Left kidney (tissue), 1 donor: ENCODE measurements at regions not wholly inside any gene's neighbourhood (a gene's known extent, or its start where the extent isn't known, plus 50 kb on each side); places are given as distances from the start of the nearest gene placed in this dataset.
"Not testable (repeated sequence)": the region's sequence is repeated elsewhere in the genome, so short reads cannot be mapped to it uniquely, and the experiment has no call there.

Source experiments
- DNase-seq: peaks from one replicate; pipeline ENCODE4 v3.0.0-alpha.2; 2013

DNA sequence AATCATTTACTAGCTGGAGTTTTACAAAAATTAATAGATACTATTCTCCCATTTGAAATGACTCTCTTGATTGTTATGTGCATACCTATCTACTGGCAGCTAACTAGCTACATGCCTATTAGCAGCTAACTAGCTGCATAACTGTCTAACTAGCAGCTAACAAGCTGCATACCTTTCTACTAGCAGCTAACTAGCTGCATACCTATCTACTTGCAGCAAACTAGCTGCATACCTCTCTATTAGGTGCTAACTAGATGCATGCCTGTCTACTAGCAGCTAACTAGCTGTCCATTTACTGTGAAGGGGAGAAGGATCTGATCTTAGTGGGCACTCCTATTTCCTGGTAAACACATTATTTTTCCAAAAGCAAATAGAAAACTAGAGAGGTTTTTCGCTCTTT, 439.4 kb upstream of the PFKP start:
- no peak for DNase-seq

DNA sequence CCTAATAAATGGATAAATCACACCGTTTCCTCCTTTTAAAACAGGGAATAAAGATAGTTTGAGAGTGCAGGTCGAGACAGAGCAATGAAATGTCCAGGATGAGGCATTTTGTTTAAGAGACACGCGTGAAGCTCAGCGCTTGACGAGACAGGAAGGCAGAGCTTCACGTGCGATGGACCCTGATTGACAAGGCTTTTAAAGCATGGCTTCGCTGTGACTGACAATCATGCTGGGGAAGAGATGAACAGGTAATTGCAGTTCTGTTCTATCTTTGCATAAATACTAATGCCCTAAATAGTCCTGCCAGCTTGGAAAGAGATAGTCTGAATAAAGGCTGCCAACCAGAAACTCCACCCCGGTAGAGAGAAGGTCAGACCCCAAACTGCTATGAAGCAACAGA, 442.3 kb upstream of the PFKP start:
- DNase-seq: no peak

DNA sequence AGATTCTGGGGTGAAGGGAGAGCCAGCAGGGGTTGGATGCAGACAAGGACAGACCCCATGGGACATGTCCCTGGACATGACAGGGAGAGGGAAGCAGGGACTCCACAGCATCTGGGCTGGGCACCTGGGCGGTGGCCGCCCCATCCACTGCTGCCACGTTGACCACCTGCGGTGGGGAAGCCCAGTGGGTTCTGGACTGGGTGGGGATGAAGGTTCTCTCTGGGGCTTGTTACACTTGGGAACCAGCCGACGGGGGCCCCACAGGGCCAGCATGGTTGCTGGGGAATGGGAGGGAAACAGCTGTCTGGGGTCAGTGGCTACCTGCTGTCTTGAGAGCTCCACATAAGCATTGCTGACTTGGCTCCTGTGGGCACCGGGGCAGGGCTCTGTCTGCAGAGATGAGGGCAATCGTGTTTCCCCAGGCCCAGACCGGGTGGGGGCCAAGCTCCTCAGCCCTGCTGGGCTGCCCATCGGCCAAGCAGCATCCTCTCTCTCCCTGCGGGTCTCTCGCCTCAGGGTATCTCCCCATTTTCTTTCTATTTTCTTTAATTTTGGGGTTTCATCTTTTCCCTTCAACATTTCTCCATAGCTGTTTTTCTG, 443.6 kb upstream of the PFKP start:
- DNase-seq: no peak

DNA sequence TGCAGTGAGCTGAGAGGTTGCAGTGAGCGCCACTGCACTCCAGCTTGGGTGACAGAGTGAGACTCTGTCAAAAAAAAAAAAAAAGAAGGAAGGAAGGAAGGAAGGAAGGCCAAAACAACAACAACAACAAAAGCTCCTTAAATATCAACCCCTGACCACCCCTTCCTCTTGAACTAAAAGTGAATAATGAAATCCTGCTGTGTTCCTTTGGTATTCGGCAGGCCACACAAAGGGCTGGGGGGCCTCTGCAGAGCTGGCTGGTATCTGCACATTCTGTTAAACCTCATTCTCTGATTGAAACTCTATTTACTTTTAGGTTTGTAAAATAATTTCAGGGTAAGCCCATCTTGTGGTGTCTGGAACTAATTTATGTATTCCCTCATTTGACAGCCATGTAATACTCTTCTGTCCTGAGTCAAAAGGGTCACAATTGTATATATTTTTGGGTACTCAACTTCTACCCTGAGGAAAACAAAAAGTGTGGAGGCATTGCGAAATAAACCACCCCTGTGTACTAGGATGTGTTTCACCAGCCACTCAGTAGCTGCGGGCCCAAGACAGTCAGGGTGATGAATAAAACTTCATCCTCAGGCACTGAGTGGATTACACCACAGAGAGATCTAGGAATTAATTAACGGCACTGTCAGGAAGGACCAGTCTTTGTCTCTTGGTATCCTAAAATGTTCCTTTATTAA, 446.4 kb upstream of the PFKP start:
- DNase-seq: no peak

DNA sequence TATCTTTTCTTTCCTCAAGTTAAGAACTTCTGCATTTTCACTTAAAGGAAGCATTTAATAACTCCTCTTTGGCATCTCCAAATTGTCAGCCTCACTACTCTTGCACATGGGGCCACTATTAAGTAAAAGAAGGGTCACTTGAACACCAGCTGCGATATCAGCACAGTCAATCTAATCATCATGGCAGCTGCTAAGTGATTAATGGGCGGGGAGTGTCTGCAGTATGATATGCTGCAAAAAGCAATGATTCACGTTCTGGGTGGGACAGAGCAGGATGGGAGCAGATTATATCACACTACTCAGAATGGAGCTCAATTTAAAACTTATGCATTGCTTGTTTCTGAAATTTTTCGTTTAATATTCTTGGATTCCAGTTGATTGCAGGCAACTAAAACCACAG, 447.4 kb upstream of the PFKP start:
- DNase-seq: no peak

DNA sequence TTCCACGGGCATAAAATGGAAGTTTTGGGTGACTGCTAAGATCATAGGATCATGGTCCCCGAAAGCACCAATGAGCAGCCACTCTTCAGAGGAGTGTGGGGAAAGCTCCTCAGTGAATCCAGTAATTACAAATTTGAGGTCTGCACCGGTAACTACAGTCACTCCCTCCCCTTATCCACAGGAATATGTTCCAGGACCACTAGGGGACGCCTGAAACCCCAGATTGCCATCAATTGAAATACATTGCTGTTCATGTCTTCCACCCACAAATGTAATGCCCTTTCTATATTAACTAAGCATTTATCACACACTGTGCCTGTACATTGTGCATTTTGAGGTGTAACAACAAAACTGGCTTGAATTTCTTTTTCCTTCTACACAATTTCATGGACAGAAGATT, 447.9 kb upstream of the PFKP start:
- peak; percentile 36 for DNase-seq

DNA sequence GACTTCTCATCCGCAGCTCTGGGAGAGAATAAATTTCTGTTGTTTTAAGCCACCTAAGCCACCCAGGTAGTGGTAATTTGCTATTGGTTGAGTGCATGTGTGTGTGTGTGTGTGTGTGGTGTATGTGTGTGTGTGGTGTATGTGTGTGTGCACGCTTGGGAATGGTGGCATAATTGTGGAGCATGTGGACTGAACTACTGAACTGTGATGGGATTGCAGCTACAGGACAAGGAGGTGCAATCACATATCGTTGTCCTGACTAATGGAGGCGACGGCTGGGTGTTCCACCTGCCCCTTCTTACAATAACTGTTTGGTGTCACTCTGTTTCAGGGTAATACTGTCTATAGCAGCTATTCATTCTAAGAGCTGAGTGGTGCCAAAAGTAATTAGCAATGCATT, 448.7 kb upstream of the PFKP start:
- DNase-seq: no peak

DNA sequence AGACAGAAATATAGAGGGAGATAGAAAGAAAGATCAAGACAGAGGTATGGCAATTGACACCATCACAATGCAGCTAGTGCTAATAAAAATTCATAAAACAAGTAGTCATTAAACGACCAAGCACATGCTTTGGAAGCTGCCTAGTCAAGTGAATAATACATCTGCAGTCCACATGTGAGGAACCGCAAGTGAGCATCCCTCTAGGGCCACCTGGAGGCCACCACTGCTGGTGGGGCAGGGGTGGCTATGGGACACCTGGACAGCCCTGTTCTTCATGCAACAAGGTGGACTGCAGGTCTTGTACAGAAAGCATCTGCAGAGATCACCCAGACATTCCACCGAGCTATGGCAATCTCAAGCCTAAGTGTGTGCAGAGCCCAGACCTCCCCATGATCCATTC, 451.1 kb upstream of the PFKP start:
- DNase-seq: no peak

DNA sequence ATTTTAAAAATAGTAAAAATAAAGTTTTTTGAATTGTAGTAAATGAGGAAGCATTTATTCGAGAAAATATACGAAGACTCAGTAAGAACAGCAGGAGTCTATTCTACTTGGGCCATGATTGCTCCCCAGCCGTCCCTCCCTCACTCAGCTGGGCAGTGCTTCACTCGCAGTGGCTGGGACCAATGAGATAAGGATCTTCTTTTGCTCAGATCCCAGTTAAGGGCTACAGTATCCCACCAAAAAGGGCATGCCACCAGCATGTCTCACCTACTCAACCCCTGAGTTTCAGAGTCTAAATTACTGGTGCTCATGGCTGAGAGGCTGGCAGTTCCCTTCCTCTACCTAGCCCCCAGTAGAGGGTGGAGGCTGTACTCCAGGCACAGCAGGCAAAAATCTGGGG, 455.7 kb upstream of the PFKP start:
- DNase-seq: no peak

DNA sequence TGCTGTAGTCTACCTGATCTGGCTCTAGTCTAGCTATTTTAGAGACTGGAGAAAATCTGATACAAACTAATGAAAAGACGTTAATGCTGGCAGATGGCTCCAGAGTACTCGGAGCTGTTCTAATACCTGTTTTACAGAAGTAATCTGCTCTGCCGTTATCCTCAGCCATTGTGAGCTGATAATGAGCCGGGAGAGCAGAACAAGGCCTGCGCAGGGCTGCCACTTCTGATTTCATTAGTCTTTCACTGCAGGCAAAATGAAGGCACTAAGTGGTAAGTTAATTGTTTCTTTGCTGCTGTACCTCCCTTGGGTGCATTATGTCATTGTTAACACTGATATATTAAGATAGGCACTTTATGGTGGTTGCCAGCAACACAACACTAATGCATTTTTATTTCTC, 456.4 kb upstream of the PFKP start:
- DNase-seq: no peak

DNA sequence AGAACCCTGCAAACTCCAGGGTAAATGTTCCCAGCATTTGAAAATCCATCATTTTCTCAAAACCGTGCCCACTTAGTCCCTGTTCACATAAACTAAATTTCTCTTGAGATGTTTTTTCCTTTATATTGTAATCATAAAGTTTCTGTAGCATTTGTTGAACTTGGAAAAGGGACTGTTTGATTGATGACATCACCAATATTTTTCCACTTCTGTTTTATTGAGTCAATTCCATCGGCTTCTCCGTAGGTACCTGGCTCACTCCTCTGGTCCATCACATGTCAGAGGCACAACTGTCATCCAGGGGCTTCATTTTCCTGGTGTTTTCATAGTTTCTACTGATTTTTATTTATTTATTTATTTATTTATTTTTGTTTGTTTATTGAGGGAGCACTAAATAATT, 462.5 kb upstream of the PFKP start:
- no peak for DNase-seq

DNA sequence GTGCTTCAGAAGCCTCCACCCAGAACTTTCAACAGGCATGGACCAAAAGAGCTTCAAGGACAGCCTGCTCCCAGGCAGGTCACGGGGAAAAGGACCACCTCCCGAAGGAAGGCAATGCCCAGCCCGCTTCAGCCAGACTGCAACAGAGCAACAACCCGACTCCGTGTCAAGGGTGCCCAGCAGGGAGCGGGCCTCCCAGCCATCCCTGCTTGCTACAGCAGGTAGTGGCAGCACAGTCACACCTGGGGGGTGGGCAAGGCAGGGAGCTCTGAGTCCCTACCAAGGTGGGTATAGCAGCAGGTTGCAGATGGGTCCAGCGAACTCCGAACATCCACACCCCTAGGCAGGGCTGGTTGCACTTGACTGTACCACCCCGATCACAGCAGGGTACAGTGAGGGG, 467.8 kb upstream of the PFKP start:
- DNase-seq: no peak

DNA sequence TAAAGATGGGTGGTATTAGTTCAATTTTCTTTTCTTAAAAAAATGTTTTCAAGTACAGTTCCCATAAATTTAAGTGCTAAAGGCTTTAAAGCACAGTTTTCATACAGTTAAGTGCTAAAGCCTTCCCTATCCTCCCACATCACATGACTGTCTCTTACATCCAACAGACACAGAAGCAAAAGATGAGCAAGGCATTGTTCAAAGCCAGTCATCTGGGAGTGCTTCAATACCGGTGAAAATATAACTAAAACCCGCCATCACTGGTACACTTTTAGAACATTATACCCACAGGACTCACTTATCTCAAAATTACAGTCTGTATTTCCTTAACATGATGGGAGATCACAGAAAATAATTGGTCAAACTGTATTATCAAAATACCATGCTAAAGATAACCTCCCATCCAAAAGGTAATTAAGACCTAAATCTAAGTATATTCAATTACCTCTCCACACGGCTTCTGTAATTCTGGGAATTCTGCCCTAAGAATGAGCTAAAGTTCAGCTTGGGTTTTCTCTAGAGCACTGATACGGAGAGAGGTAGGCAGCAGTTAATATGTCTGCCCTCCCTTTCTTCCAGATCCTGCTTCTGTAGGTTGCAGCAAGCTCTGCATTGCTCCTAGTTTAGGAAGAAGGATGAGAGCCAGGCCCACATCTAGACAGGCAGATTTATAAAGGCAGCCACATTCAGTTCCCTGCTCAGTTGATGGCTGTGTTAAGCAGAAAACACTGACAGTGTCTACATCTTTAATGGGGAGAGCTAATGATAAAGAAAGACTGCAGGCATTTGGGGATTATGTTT, 474.8 kb upstream of the PFKP start:
- DNase-seq: no peak

DNA sequence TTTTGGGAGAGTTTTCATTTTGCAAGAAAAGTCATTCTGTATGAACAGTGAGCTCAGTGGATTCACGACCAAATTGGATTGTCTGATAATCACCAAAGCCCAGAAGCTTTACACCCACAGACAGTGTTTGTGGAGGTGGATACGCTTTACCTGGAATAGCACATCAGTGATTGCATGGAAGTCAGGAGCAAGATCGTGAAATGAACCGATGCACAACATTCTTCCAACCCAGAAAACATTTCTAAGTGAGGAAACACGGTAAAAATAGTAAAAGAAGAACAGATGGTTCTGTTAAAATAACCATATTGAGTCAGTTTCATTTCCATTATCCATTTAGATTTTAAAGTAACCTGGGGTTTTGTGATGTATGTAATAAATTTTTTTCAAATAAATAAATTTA, 478.2 kb upstream of the PFKP start:
- DNase-seq: no peak

DNA sequence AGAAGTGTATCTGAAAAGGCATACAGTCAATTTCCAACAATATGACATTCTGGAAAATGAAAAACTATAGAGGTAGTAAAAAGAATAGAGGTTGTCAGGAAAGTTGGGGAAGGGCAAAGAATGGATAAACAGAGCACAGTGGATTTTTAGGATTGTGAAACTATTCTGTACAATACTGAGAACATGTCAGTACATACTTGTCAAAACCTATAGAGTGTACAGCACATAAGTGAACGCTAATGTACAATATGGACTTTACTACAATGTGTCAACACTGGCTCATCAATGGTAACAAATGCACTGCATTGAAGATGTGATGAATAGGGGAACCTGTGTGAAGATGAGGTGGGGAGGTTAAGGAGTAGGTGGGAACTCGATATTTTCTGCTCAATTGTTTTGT, 483.0 kb upstream of the PFKP start:
- no peak for DNase-seq

DNA sequence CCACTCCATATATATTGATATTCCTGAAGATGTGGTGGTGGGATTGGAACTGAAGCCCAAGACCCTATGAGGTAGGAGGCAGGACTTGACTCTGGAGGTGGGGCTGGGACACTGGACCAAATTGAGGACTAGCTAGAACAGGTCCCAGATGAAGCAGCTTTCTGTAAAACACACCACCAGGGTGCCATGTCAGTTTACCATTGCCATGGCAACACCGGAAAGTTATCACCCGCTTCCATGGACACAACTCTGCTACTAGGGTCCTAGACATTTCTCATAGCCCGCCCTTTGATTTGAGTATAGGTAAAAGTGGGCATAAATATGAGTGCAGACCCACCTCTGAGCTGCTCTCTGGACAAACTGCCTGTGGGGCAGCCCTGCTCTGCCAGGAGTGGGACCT, 490.5 kb upstream of the PFKP start:
- DNase-seq: no peak

DNA sequence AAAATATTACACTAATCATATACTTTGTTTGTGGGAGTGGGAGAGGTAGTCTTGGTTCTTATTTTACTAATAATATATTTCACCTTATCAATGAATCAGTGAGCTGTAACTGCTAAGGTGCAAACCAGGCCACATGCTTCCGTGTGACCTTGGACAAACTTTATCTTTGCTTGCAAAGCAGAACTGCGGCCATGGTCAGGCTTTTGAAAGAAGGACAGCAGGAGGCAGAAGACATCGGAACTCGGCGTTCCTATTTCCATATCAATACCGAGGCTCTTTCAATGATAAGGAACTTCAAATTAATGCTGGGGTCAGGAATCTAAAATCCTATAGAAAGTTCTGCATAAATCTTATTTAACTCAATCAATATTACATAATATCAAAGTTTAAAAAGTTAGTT, 491.9 kb upstream of the PFKP start:
- DNase-seq: no peak

DNA sequence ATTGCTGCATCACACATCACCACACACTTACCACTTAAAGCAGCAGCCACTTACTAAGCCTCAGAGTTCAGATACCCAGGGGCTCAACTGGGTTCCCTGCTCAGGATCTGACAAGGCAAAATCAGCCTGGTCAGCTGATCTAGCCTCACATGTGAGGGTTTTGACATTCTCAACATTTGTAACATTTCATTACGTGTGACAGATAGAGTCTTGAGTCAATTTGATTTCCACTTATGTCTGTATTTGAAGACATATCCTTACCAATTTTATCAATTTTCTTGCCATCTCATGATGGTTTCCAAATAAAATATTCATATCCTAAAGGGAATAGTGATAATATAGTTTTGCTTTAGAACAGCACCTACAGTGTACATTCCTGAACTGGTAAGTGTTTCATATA, 494.7 kb upstream of the PFKP start:
- no peak for DNase-seq

DNA sequence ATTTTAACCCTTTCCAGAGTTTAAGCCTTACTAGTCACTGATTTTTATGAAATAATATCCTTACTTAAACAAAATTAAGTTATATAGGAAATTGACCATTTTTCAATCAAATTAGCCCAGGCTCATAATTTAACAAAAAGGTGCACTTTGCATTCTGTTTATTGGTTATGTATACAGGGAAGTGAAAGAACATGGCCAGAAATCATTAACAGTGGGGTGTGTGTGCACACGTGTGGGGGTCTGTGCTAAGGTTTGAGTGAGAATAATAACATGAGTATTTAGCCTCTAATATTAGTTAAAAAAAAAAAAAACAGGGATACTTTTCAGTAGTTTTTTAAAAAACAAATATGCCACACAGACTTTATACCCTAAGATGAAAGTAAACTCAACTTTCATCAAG, 510.5 kb upstream of the PFKP start:
- DNase-seq: no peak

DNA sequence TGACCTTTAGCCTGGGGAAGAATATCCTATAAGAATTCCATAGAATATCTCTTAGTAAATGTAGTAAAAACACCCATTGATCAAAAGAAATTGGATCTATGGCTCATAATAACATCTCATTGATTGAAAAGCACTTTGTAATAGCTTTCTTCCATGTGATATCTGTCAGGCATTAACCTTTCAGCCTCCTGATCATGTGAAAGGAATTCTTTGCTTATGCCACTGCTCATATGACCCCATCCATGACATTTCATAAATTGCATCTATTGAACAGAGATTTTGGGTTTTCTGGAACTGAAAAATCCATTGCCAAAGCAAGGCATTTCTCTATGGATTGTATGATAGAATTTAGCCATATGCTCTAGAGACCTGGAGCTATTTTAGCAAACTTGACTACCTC, 519.3 kb upstream of the PFKP start:
- no peak for DNase-seq

DNA sequence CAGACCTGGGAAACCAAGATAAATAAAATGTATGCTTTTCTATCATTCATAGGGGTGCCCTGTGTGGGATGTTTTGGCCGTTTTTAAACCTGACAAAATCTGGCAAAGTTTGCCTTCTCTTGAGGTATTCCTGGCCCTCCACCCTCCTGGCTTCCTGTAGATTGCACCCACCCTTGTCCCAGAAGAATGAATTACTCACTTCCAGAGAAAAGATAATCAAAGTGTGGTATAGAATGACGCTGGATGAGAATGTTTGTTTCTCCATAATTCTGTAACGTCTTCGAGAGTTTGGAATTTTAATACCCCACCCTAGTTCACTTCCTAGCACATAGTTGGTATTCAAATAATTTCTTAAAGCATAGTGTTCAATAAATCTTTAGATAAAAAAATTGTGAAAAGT, 519.7 kb upstream of the PFKP start:
- no peak for DNase-seq

DNA sequence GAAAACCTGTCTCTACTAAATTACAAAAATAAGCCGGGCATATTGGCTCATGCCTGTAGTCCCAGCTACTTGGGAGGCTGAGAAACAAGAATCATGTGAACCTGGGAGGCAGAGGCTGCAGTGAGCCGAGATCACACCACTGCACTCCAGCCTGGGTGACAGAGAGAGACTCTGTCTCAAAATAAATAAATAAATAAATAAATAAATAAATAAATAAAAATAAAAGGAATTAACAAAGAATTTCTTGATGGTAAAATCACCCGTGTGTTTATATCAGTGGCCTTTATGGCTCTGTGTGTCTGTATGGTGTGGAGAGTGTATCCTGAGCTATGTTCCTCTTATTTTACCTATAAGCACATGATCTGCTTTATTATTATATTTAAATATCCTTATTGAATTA, 520.5 kb upstream of the PFKP start:
- DNase-seq: not testable (repeated sequence)

DNA sequence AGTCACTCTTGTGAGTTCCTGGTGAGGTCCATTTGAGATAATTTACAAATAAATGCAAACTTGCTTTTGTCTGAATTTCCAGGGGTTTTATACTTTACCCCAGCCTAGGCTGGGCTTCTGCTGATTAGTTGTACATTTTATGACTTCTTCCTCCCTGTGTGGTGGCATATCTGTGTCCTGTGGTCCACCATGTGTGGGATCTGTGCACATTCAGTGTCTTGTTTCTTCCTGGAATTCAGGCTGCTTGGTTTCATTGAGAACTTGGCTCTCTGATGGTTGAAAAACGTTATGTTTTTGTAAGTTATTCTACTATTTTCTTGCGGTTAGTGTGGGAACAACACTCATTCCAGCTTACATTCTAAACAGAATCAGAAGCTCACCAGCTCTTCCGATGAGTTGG, 523.4 kb upstream of the PFKP start:
- no peak for DNase-seq
